ENCODE measurements at regions not wholly inside any gene's neighbourhood (a gene's known extent, or its start where the extent isn't known, plus 50 kb on each side); places are given as distances from the start of the nearest gene placed in this dataset.
A peak's percentile ranks its signal among the peaks of the same experiment; 100 is the strongest.

- Mint-ChIP-seq H3K9me3 (no peaks in the 10 kb centered on the region), H3K4me3 (no peak overlapping the region), H3K4me1 (ENCODE audit: low read depth in 2 of 2) (no peaks in the 10 kb centered on the region), H3K27ac (no peak overlapping the region), H3K36me3 (ENCODE audit: insufficient read depth) (peaks cover 3% of the 10 kb centered on the region), H3K27me3 (peaks cover 0 to 11% of the 10 kb centered on the region in 2 donors)
- ATAC-seq (replicated peaks) = no peak
- no peak for DNase-seq
Measured at GRCh38 chr12:89817501-89818226, 109.0 kb upstream of the ATP2B1 start.

- Mint-ChIP-seq H3K9me3 (no peaks in the 10 kb centered on the region), H3K36me3 (ENCODE audit: insufficient read depth) (peaks cover 3% of the 10 kb centered on the region), H3K27me3 (peaks cover 0 to 11% of the 10 kb centered on the region in 2 donors), H3K4me1 (ENCODE audit: low read depth in 2 of 2) (no peaks in the 10 kb centered on the region), H3K4me3 (no peak overlapping the region), H3K27ac (no peak overlapping the region)
- DNase-seq (no peak), ATAC-seq (replicated peaks) (no peak)
Measured at GRCh38 chr12:89815225-89815624, 106.6 kb upstream of the ATP2B1 start.

GRCh38 chr12:89803412-89803811 lies 94.8 kb upstream of the ATP2B1 start:
- Mint-ChIP-seq H3K27ac (no peak overlapping the region), H3K9me3 (no peaks in the 10 kb centered on the region), H3K4me3 (no peak overlapping the region), H3K27me3 (no peaks in the 10 kb centered on the region), H3K4me1 (ENCODE audit: low read depth in 2 of 2) (no peaks in the 10 kb centered on the region), H3K36me3 (ENCODE audit: insufficient read depth) (no peaks in the 10 kb centered on the region)
- ATAC-seq (replicated peaks) (no peak), DNase-seq (no peak)

GRCh38 chr12:89801284-89801683 lies 92.6 kb upstream of the ATP2B1 start:
- Mint-ChIP-seq H3K27me3 (no peaks in the 10 kb centered on the region), H3K27ac (no peak overlapping the region), H3K4me3 (no peak overlapping the region), H3K4me1 (ENCODE audit: low read depth in 2 of 2) (peaks cover 0 to 1% of the 10 kb centered on the region in 2 donors), H3K36me3 (ENCODE audit: insufficient read depth) (no peaks in the 10 kb centered on the region), H3K9me3 (no peaks in the 10 kb centered on the region)
- DNase-seq (no peak), ATAC-seq (replicated peaks) (no peak)

GRCh38 chr12:89800435-89800834 lies 91.8 kb upstream of the ATP2B1 start:
- no peak overlapping the region for H3K4me3 Mint-ChIP-seq
- no peak for DNase-seq
- H3K27me3 Mint-ChIP-seq = no peaks in the 10 kb centered on the region
- no peaks in the 10 kb centered on the region for H3K9me3 Mint-ChIP-seq
- peaks cover 0 to 1% of the 10 kb centered on the region in 2 donors for H3K4me1 Mint-ChIP-seq (ENCODE audit: low read depth in 2 of 2)
- no peak for ATAC-seq (replicated peaks)
- H3K27ac Mint-ChIP-seq = no peak overlapping the region
- no peaks in the 10 kb centered on the region for H3K36me3 Mint-ChIP-seq (ENCODE audit: insufficient read depth)

- Mint-ChIP-seq H3K9me3 (no peaks in the 10 kb centered on the region), H3K27me3 (no peaks in the 10 kb centered on the region), H3K27ac (no peak overlapping the region), H3K36me3 (ENCODE audit: insufficient read depth) (no peaks in the 10 kb centered on the region), H3K4me1 (ENCODE audit: low read depth in 2 of 2) (peaks cover 0 to 1% of the 10 kb centered on the region in 2 donors), H3K4me3 (no peak overlapping the region)
- ATAC-seq (replicated peaks) (no peak), DNase-seq (no peak)
Measured at GRCh38 chr12:89799316-89799715, 90.7 kb upstream of the ATP2B1 start.

- no peak overlapping the region for H3K4me3 Mint-ChIP-seq
- no peaks in the 10 kb centered on the region for H3K9me3 Mint-ChIP-seq
- no peak overlapping the region for H3K27ac Mint-ChIP-seq
- ATAC-seq (replicated peaks) (no peak), DNase-seq (no peak)
- H3K27me3 Mint-ChIP-seq = no peaks in the 10 kb centered on the region
- no peaks in the 10 kb centered on the region for H3K36me3 Mint-ChIP-seq (ENCODE audit: insufficient read depth)
- H3K4me1 Mint-ChIP-seq (ENCODE audit: low read depth in 2 of 2) = peaks cover 0 to 1% of the 10 kb centered on the region in 2 donors
Measured at GRCh38 chr12:89797436-89797835, 88.8 kb upstream of the ATP2B1 start.

- no peak overlapping the region for H3K4me3 Mint-ChIP-seq
- DNase-seq = no peak
- ATAC-seq (replicated peaks) = no peak
- peaks cover 0 to 1% of the 10 kb centered on the region in 2 donors for H3K4me1 Mint-ChIP-seq (ENCODE audit: low read depth in 2 of 2)
- no peaks in the 10 kb centered on the region for H3K27me3 Mint-ChIP-seq
- no peaks in the 10 kb centered on the region for H3K36me3 Mint-ChIP-seq (ENCODE audit: insufficient read depth)
- peak overlapping the region in 1 of 2 donors; percentile 3 for H3K27ac Mint-ChIP-seq
- no peaks in the 10 kb centered on the region for H3K9me3 Mint-ChIP-seq
Measured at GRCh38 chr12:89796798-89797382, 88.3 kb upstream of the ATP2B1 start.

GRCh38 chr12:89793946-89794345 lies 85.3 kb upstream of the ATP2B1 start:
- H3K4me1 Mint-ChIP-seq (ENCODE audit: low read depth in 2 of 2) = peaks cover 3 to 6% of the 10 kb centered on the region in 2 donors
- DNase-seq (no peak), ATAC-seq (replicated peaks) (no peak)
- no peaks in the 10 kb centered on the region for H3K36me3 Mint-ChIP-seq (ENCODE audit: insufficient read depth)
- H3K27ac Mint-ChIP-seq = no peak overlapping the region
- H3K27me3 Mint-ChIP-seq = no peaks in the 10 kb centered on the region
- no peaks in the 10 kb centered on the region for H3K9me3 Mint-ChIP-seq
- no peak overlapping the region for H3K4me3 Mint-ChIP-seq

- H3K27me3 Mint-ChIP-seq = no peaks in the 10 kb centered on the region
Measured at GRCh38 chr12:89791286-89791685, 82.6 kb upstream of the ATP2B1 start.

GRCh38 chr12:89789862-89790261 lies 81.2 kb upstream of the ATP2B1 start:
- Mint-ChIP-seq H3K4me1 (ENCODE audit: low read depth in 2 of 2) (peaks cover 3 to 6% of the 10 kb centered on the region in 2 donors), H3K9me3 (no peaks in the 10 kb centered on the region), H3K27ac (no peak overlapping the region), H3K27me3 (no peaks in the 10 kb centered on the region), H3K4me3 (no peak overlapping the region), H3K36me3 (ENCODE audit: insufficient read depth) (no peaks in the 10 kb centered on the region)
- DNase-seq = no peak
- peak; percentile 31 for ATAC-seq (replicated peaks)

More at GRCh38 chr12:89791286-89791685, 82.6 kb upstream of the ATP2B1 start:
- Mint-ChIP-seq H3K9me3 (no peaks in the 10 kb centered on the region), H3K27ac (no peak overlapping the region), H3K36me3 (ENCODE audit: insufficient read depth) (no peaks in the 10 kb centered on the region), H3K4me1 (ENCODE audit: low read depth in 2 of 2) (peaks cover 3 to 4% of the 10 kb centered on the region in 2 donors), H3K4me3 (no peak overlapping the region)
- ATAC-seq (replicated peaks) (no peak), DNase-seq (no peak)

- ATAC-seq (replicated peaks) (no peak), DNase-seq (no peak)
- Mint-ChIP-seq H3K27me3 (no peaks in the 10 kb centered on the region), H3K4me1 (ENCODE audit: low read depth in 2 of 2) (peaks cover 3 to 10% of the 10 kb centered on the region in 2 donors), H3K36me3 (ENCODE audit: insufficient read depth) (no peaks in the 10 kb centered on the region), H3K9me3 (no peaks in the 10 kb centered on the region), H3K4me3 (no peak overlapping the region), H3K27ac (no peak overlapping the region)
Measured at GRCh38 chr12:89787763-89788162, 79.1 kb upstream of the ATP2B1 start.

- Mint-ChIP-seq H3K27me3 (no peaks in the 10 kb centered on the region), H3K9me3 (no peaks in the 10 kb centered on the region), H3K36me3 (ENCODE audit: insufficient read depth) (no peaks in the 10 kb centered on the region), H3K4me3 (no peak overlapping the region), H3K4me1 (ENCODE audit: low read depth in 2 of 2) (peaks cover 3 to 11% of the 10 kb centered on the region in 2 donors), H3K27ac (no peak overlapping the region)
- ATAC-seq (replicated peaks) (no peak), DNase-seq (no peak)
Measured at GRCh38 chr12:89786177-89786810, 77.7 kb upstream of the ATP2B1 start.
